ENCODE measurements at regions not wholly inside any gene's neighbourhood (a gene's known extent, or its start where the extent isn't known, plus 50 kb on each side); places are given as distances from the start of the nearest gene placed in this dataset.
"Not testable (repeated sequence)": the region's sequence is repeated elsewhere in the genome, so short reads cannot be mapped to it uniquely, and the experiment has no call there.

DNA sequence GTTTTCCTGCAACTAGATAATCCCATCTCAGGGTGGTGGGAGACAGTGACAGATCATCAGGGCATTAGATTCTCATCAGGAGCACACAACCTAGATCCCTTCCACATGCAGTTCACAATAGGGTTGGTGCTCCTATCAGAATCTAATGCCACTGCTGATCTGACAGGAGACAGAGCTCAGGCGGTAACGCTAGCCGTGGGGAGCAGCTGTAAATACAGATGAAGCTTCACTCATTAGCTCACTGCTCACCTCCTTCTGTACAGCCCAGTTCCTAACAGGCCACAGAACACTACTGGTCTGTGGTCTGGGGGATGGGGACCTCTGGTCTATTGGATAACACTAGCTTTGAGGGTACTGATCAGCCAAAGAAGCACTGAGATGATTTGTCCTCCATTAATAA lies 66.6 kb upstream of the ZNF195 start:
- not testable (repeated sequence) for DNase-seq

DNA sequence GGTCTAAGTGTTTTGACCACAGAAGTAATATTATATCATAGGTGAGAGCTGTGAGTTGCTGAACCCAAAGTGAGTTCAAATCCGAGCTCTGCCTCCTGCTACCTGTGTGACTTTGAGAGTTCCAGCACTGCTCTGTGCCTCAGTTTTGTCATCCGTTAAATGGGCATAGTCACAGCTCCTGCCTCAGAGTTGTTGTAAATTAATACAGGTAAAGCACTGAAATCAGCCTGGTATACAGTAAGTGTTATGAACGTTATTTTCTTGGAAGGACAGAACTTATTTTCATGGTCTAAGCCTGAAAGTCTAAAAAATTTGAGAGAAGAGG lies 65.4 kb upstream of the ZNF195 start:
- not testable (repeated sequence) for DNase-seq

DNA sequence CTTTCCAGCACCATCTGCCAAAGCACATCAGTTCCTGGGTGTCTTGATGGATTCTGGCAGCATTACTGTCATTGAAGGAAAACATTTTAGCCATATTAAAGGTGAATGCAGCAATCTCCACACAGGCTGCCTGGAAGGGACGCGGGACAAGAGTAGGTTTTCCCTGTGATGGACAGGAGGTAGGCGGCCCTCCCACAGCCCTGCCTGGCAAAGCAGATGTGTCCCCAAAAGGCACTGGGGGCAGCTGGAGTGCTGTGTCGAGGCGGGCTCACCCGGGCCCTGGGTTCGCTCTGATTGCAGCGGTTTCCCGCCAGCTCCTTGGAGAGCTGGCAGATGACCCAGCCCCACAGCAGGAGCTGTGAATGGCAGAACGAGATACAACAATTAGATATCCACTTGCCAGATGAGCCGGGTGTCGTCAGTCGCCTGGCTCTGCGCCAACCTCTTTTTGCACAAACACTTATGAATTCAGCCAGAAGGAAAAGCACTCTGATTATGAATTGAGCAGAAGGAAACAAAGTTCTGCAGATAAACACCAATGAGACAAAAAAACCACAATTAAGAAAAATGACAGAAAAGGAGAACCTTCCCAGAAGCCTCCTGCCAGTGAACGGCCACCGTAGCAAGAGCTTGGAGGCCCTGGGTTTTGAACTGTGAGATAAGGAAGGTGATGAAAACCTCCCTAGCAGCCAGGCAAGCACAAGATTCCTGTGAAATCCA lies 64.9 kb upstream of the ZNF195 start:
- DNase-seq, result not testable (repeated sequence)

DNA sequence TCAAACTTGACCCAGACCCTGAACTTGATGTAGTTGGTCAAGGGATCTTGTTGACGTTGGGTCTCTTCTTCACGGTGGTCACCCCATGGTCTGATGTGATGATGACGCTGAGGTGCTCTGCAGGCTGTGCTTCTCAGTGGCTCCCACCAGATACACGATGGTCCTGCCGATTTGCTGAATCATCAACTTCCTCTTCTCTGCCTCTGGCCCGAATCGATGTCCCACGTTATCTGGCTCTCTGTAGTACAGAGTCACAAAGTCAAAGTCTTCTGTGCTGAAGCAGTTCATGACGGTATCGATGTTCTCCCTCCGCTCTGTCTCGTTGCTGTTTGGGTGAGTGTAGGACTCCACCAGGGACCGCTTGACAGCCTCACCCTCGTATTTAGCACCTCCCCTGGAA lies 58.5 kb upstream of the ZNF195 start:
- not testable (repeated sequence) for DNase-seq

DNA sequence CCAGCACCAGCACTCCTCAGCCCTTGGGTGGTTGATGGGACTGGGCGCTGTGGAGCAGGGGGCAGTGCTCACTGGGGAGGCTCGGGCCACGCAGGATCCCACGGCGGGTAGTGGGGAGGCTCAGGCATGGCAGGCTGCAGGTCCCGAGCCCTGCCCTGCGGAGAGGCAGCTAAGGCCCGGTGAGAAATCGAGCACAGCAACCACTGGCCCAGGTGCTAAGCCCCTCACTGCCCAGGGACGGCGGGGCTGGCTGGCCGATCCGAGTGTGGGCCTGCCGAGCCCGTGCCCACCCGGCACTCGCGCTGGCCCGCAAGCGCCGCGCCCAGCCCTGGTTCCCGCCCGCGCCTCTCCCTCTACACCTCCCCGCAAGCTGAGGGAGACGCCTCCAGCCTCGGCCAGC lies 56.0 kb upstream of the ZNF195 start:
- no peak for DNase-seq

DNA sequence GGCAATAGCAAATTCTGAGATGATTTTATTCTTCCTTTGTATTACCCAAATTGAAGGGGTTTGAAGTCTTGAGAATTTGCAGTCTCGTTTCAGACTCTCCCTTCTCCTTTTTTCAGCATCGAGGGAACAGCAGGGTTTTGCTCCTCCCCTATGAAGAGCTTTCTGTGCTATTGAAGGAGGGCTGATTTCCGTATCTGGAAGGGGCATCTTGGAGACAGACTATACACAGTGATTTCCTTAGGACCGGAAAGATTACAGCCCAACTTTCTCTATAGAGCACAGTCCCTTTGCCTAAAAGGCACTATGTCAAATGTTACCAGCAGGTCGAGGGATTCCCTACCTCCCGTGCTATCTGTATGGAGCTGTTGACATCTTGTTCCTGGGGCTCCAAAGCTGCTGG lies 50.2 kb upstream of the ZNF195 start:
- DNase-seq, result not testable (repeated sequence)
